NCI-H2196 (cell line): ENCODE measurements at regions not wholly inside any gene's neighbourhood (a gene's known extent, or its start where the extent isn't known, plus 50 kb on each side); places are given as distances from the start of the nearest gene placed in this dataset.

Source experiments
- DNase-seq: peaks from one replicate; lab custom pipeline; 2025; ENCODE audit not compliant: unreplicated experiment; lab: John Stamatoyannopoulos, UW

DNA sequence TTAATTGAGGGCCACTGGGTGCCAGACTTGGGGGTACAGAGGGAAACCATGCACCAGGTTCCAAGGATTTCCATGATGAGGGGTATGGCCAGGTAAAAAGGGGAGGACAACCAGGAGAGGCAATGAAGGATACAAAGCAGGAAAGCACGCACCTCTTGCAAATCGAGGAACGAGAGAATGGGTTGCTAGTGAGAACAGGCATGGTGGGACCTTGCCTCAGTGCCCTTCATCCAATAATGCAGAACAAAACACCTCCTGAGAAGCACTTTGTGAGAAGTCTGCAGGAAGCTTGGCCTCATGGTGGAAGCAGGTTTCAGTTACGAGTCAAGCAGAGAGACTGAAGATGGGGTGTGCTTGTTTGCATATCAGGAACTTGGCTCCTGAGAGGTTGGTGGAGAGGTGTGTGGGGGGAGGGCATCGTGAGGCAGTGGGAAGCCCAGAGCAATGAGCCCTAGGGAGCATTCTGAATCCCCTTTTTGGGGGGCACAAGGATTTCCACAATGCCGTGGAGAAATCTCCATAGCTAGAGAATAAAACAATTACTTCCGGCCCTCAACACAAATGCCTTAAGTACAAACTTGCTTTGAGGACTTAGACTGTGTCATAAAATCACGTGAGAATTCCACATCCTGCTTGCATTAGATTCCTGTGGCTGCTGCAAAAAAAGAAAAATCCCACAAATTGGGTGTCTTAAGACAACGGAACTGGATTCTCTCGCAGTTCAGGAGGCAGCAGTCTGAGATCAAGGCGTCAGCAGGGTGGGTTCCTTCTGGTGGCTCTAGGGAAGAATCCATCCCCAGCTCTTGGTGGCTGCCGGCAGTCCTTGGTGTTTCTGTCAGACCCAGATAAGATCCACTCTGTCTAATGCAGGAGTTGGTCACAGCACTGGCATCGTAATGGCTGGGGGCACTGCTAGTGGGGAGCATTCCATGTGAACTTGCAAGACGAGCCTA is 54.9 kb upstream of the BACE2 start:
- no peak for DNase-seq

DNA sequence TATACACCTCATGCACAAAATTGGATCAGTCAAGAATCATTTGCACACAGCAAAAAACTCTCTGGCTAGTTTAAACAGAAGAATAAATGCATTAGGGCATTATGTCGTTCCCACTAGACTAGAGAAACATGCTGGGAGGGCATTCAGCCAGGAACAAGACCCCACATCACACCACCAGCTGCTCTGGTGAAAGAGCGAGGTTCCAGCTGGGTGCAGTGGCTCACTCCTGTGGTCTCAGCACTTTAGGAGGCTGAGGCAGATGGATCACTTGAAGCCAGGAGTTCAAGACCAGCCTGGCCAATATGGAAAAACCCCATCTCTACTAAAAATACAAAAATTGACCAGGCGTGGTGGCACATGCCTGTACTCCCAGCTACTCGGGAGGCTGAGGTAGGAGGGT is 52.1 kb upstream of the BACE2 start:
- no peak for DNase-seq
